ENCODE measurements at regions not wholly inside any gene's neighbourhood (a gene's known extent, or its start where the extent isn't known, plus 50 kb on each side); places are given as distances from the start of the nearest gene placed in this dataset.

GRCh38 chr10:69716711-69717560, 84.8 kb upstream of the COL13A1 start:
- Histone ChIP-seq H3K4me3 (no peak overlapping the region), H3K9ac (ENCODE audit: insufficient read depth in 1 of 2, low read depth in 2 of 2, low read length in 2 of 2) (no peak overlapping the region), H3K9me1 (ENCODE audit: control insufficient read depth, insufficient read depth, low read length) (no peaks in the 10 kb centered on the region), H3K4me2 (ENCODE audit: insufficient read depth, low read length) (no peak overlapping the region), H4K20me1 (replicated peaks; ENCODE audit: control insufficient read depth, insufficient read depth, low read length) (0 out of 2 replicates have a peak, but pooled peaks cover 9% of the 10 kb centered on the region), H3K36me3 (ENCODE audit: control insufficient read depth, insufficient read depth, low read length) (no peaks in the 10 kb centered on the region), H3K4me1 (replicated peaks in 1 of 2; ENCODE audit: control insufficient read depth in 2 of 2, insufficient read depth in 2 of 2, low read length in 2 of 2) (no peaks in the 10 kb centered on the region), H3K9me3 (replicated peaks; ENCODE audit: control insufficient read depth, insufficient read depth, low read depth, low read length) (no peaks in the 10 kb centered on the region), H3K27ac (ENCODE audit: extremely low read depth, low read depth, low read length) (no peak overlapping the region), H3K79me2 (ENCODE audit: control insufficient read depth, insufficient read depth, low read length) (no peaks in the 10 kb centered on the region), H2AFZ (ENCODE audit: low read depth, low read length) (no peak overlapping the region), H3K27me3 (ENCODE audit: control insufficient read depth in 2 of 2, insufficient read depth in 2 of 2, low read length in 2 of 2) (peaks cover 3 to 36% of the 10 kb centered on the region in 2 experiments)
- no TSS peak for BruUV-seq (replicated peaks)
- ChIA-PET POLR2A (no interaction called here), CTCF (ENCODE audit: low intra/inter-chr PET ratio) (interaction anchor here (0.6 to 3.2 kb wide), 7 partner anchors 21 to 210 kb away, joined by 3 to 21 read pairs (median 3); no protein-coding TSS in a partner anchor)
- ATAC-seq (peak; percentile 95), DNase-seq (ENCODE audit: extremely low read depth in 1 of 4, low spot score in 3 of 4) (peak; percentile 72 to 82 (median 76)), FAIRE-seq (peak; percentile 92)
- intact Hi-C loops (cut with micrococcal nuclease) = loop anchor here (1.0 to 2.0 kb wide), 2 partner anchors 73 to 202 kb away; no protein-coding TSS in a partner anchor
- in situ Hi-C loops (cut with MboI) = no loop called here
- 4% methylated on average over 19 of the region's 19 CpGs for WGBS (ENCODE audit: insufficient coverage, low coverage, missing lambda C conversion rate)
- TF ChIP-seq ILK (tag; IDR thresholded peaks at IDR 0.05; ENCODE audit: borderline replicate concordance, low read depth) (no peak), MXD1 (CRISPR knock-in tag; IDR thresholded peaks at IDR 0.05; ENCODE audit: borderline replicate concordance, poor library complexity, severe bottlenecking) (no peak), ZNF311 (CRISPR knock-in tag; IDR thresholded peaks at IDR 0.05) (no peak), MAZ (CRISPR knock-in tag; conservative IDR thresholded peaks at IDR 0.05 in 1 of 2, IDR thresholded peaks at IDR 0.05 in 1 of 2) (peak; percentile 23 to 29; a peak in 1 of 4 replicates), BHLHE40 (IDR thresholded peaks at IDR 0.05; ENCODE audit: low read length) (no peak), CTCFL (IDR thresholded peaks at IDR 0.05; ENCODE audit: borderline replicate concordance, insufficient read depth, low read depth, low read length, poor library complexity, severe bottlenecking) (peak; percentile 29), JUND (IDR thresholded peaks at IDR 0.05; ENCODE audit: borderline replicate concordance, low read depth, low read length) (0 out of 2 replicates have a peak, but pooled peaks have one; percentile 17), JUND (tag; IDR thresholded peaks at IDR 0.05; ENCODE audit: borderline replicate concordance, low read depth, low read length) (no peak), NKRF (IDR thresholded peaks at IDR 0.05; ENCODE audit: borderline replicate concordance) (no peak), RUNX1 (IDR thresholded peaks at IDR 0.05; ENCODE audit: low read depth) (no peak), TARDBP (IDR thresholded peaks at IDR 0.05) (0 out of 2 replicates have a peak, but pooled peaks have one; percentile 26), DEAF1 (CRISPR knock-in tag; IDR thresholded peaks at IDR 0.05) (peak; percentile 65), MYBL2 (IDR thresholded peaks at IDR 0.05; ENCODE audit: low read depth) (no peak), MYBL2 (CRISPR knock-in tag; IDR thresholded peaks at IDR 0.05; ENCODE audit: borderline replicate concordance) (no peak), WHSC1 (IDR thresholded peaks at IDR 0.05; ENCODE audit: low read length) (no peak)

Data from K562 (cell line).